ENCODE measurements at regions not wholly inside any gene's neighbourhood (a gene's known extent, or its start where the extent isn't known, plus 50 kb on each side); places are given as distances from the start of the nearest gene placed in this dataset.

GRCh38 chr10:63770523-63770922 is 249.3 kb downstream of the REEP3 start:
- Histone ChIP-seq H3K9ac (ENCODE audit: low read length in 5 of 5) (no peak overlapping the region), H3K36me3 (ENCODE audit: control insufficient read depth in 5 of 5, insufficient read depth in 5 of 5, low read length in 5 of 5) (no peaks in the 10 kb centered on the region), H3K4me1 (ENCODE audit: control insufficient read depth in 5 of 5, insufficient read depth in 5 of 5, low read length in 5 of 5) (peaks cover 1 to 13% (median 7%) of the 10 kb centered on the region in 5 donors), H3K27me3 (ENCODE audit: control insufficient read depth in 5 of 5, insufficient read depth in 4 of 5, low read length in 5 of 5) (no peaks in the 10 kb centered on the region), H3K4me3 (ENCODE audit: low read depth in 1 of 5, low read length in 5 of 5) (no peak overlapping the region), H3K9me3 (ENCODE audit: control insufficient read depth in 5 of 5, low read length in 5 of 5) (no peaks in the 10 kb centered on the region), H3K27ac (ENCODE audit: low read depth, low read length) (no peak overlapping the region)

GRCh38 chr10:63772491-63772890 is 251.3 kb downstream of the REEP3 start:
- peaks cover 0 to 6% (median 2%) of the 10 kb centered on the region in 5 donors for H3K4me1 ChIP-seq (ENCODE audit: control insufficient read depth in 5 of 5, insufficient read depth in 5 of 5, low read length in 5 of 5)
- no peaks in the 10 kb centered on the region for H3K27me3 ChIP-seq (ENCODE audit: control insufficient read depth in 5 of 5, insufficient read depth in 4 of 5, low read length in 5 of 5)
- H3K27ac ChIP-seq (ENCODE audit: low read depth, low read length), result no peak overlapping the region
- H3K36me3 ChIP-seq (ENCODE audit: control insufficient read depth in 5 of 5, insufficient read depth in 5 of 5, low read length in 5 of 5), result no peaks in the 10 kb centered on the region
- no peak overlapping the region for H3K4me3 ChIP-seq (ENCODE audit: low read depth in 1 of 5, low read length in 5 of 5)
- H3K9ac ChIP-seq (ENCODE audit: low read length in 5 of 5), result no peak overlapping the region
- H3K9me3 ChIP-seq (ENCODE audit: control insufficient read depth in 5 of 5, low read length in 5 of 5), result no peaks in the 10 kb centered on the region

GRCh38 chr10:63773106-63773505 is 251.9 kb downstream of the REEP3 start:
- Histone ChIP-seq H3K9ac (ENCODE audit: low read length in 5 of 5) (no peak overlapping the region), H3K4me1 (ENCODE audit: control insufficient read depth in 5 of 5, insufficient read depth in 5 of 5, low read length in 5 of 5) (peaks cover 0 to 3% (median 0%) of the 10 kb centered on the region in 5 donors), H3K9me3 (ENCODE audit: control insufficient read depth in 5 of 5, low read length in 5 of 5) (no peaks in the 10 kb centered on the region), H3K36me3 (ENCODE audit: control insufficient read depth in 5 of 5, insufficient read depth in 5 of 5, low read length in 5 of 5) (no peaks in the 10 kb centered on the region), H3K27me3 (ENCODE audit: control insufficient read depth in 5 of 5, insufficient read depth in 4 of 5, low read length in 5 of 5) (no peaks in the 10 kb centered on the region), H3K27ac (ENCODE audit: low read depth, low read length) (no peak overlapping the region), H3K4me3 (ENCODE audit: low read depth in 1 of 5, low read length in 5 of 5) (no peak overlapping the region)

GRCh38 chr10:63773962-63774361 is 252.8 kb downstream of the REEP3 start:
- H3K9ac ChIP-seq (ENCODE audit: low read length in 5 of 5), result no peak overlapping the region
- H3K4me1 ChIP-seq (ENCODE audit: control insufficient read depth in 5 of 5, insufficient read depth in 5 of 5, low read length in 5 of 5), result peaks cover 0 to 3% (median 0%) of the 10 kb centered on the region in 5 donors
- no peaks in the 10 kb centered on the region for H3K27me3 ChIP-seq (ENCODE audit: control insufficient read depth in 5 of 5, insufficient read depth in 4 of 5, low read length in 5 of 5)
- no peaks in the 10 kb centered on the region for H3K9me3 ChIP-seq (ENCODE audit: control insufficient read depth in 5 of 5, low read length in 5 of 5)
- H3K36me3 ChIP-seq (ENCODE audit: control insufficient read depth in 5 of 5, insufficient read depth in 5 of 5, low read length in 5 of 5), result no peaks in the 10 kb centered on the region
- H3K27ac ChIP-seq (ENCODE audit: low read depth, low read length), result no peak overlapping the region
- H3K4me3 ChIP-seq (ENCODE audit: low read depth in 1 of 5, low read length in 5 of 5), result no peak overlapping the region

- H3K27ac ChIP-seq (ENCODE audit: low read depth, low read length), result no peak overlapping the region
- no peaks in the 10 kb centered on the region for H3K36me3 ChIP-seq (ENCODE audit: control insufficient read depth in 5 of 5, insufficient read depth in 5 of 5, low read length in 5 of 5)
- no peak overlapping the region for H3K4me3 ChIP-seq (ENCODE audit: low read depth in 1 of 5, low read length in 5 of 5)
- peaks cover 0 to 5% (median 0%) of the 10 kb centered on the region in 5 donors for H3K4me1 ChIP-seq (ENCODE audit: control insufficient read depth in 5 of 5, insufficient read depth in 5 of 5, low read length in 5 of 5)
- no peaks in the 10 kb centered on the region for H3K9me3 ChIP-seq (ENCODE audit: control insufficient read depth in 5 of 5, low read length in 5 of 5)
- H3K9ac ChIP-seq (ENCODE audit: low read length in 5 of 5), result no peak overlapping the region
- H3K27me3 ChIP-seq (ENCODE audit: control insufficient read depth in 5 of 5, insufficient read depth in 4 of 5, low read length in 5 of 5), result no peaks in the 10 kb centered on the region
These were observed 258.9 kb downstream of the REEP3 start for GRCh38 chr10:63780101-63780500.

- no peaks in the 10 kb centered on the region for H3K9me3 ChIP-seq (ENCODE audit: control insufficient read depth in 5 of 5, low read length in 5 of 5)
- H3K4me3 ChIP-seq (ENCODE audit: low read depth in 1 of 5, low read length in 5 of 5), result no peak overlapping the region
- no peaks in the 10 kb centered on the region for H3K36me3 ChIP-seq (ENCODE audit: control insufficient read depth in 5 of 5, insufficient read depth in 5 of 5, low read length in 5 of 5)
- H3K4me1 ChIP-seq (ENCODE audit: control insufficient read depth in 5 of 5, insufficient read depth in 5 of 5, low read length in 5 of 5), result peaks cover 0 to 5% (median 0%) of the 10 kb centered on the region in 5 donors
- no peaks in the 10 kb centered on the region for H3K27me3 ChIP-seq (ENCODE audit: control insufficient read depth in 5 of 5, insufficient read depth in 4 of 5, low read length in 5 of 5)
- H3K27ac ChIP-seq (ENCODE audit: low read depth, low read length), result no peak overlapping the region
- no peak overlapping the region for H3K9ac ChIP-seq (ENCODE audit: low read length in 5 of 5)
These were observed 260.0 kb downstream of the REEP3 start for GRCh38 chr10:63781226-63781625.

GRCh38 chr10:63783882-63784281 is 262.7 kb downstream of the REEP3 start:
- H3K27ac ChIP-seq (ENCODE audit: low read depth, low read length), result no peak overlapping the region
- no peak overlapping the region for H3K9ac ChIP-seq (ENCODE audit: low read length in 5 of 5)
- no peaks in the 10 kb centered on the region for H3K27me3 ChIP-seq (ENCODE audit: control insufficient read depth in 5 of 5, insufficient read depth in 4 of 5, low read length in 5 of 5)
- H3K4me3 ChIP-seq (ENCODE audit: low read depth in 1 of 5, low read length in 5 of 5), result no peak overlapping the region
- H3K4me1 ChIP-seq (ENCODE audit: control insufficient read depth in 5 of 5, insufficient read depth in 5 of 5, low read length in 5 of 5), result peaks cover 0 to 5% (median 0%) of the 10 kb centered on the region in 5 donors
- H3K36me3 ChIP-seq (ENCODE audit: control insufficient read depth in 5 of 5, insufficient read depth in 5 of 5, low read length in 5 of 5), result no peaks in the 10 kb centered on the region
- no peaks in the 10 kb centered on the region for H3K9me3 ChIP-seq (ENCODE audit: control insufficient read depth in 5 of 5, low read length in 5 of 5)

GRCh38 chr10:63788152-63788821 is 267.1 kb downstream of the REEP3 start:
- no peaks in the 10 kb centered on the region for H3K36me3 ChIP-seq (ENCODE audit: control insufficient read depth in 5 of 5, insufficient read depth in 5 of 5, low read length in 5 of 5)
- H3K4me3 ChIP-seq (ENCODE audit: low read depth in 1 of 5, low read length in 5 of 5), result no peak overlapping the region
- no peaks in the 10 kb centered on the region for H3K4me1 ChIP-seq (ENCODE audit: control insufficient read depth in 5 of 5, insufficient read depth in 5 of 5, low read length in 5 of 5)
- no peak overlapping the region for H3K27ac ChIP-seq (ENCODE audit: low read depth, low read length)
- no peaks in the 10 kb centered on the region for H3K27me3 ChIP-seq (ENCODE audit: control insufficient read depth in 5 of 5, insufficient read depth in 4 of 5, low read length in 5 of 5)
- H3K9me3 ChIP-seq (ENCODE audit: control insufficient read depth in 5 of 5, low read length in 5 of 5), result no peaks in the 10 kb centered on the region
- no peak overlapping the region for H3K9ac ChIP-seq (ENCODE audit: low read length in 5 of 5)

- Histone ChIP-seq H3K9ac (ENCODE audit: low read length in 5 of 5) (no peak overlapping the region), H3K4me1 (ENCODE audit: control insufficient read depth in 5 of 5, insufficient read depth in 5 of 5, low read length in 5 of 5) (peaks cover 2 to 11% (median 9%) of the 10 kb centered on the region in 5 donors), H3K9me3 (ENCODE audit: control insufficient read depth in 5 of 5, low read length in 5 of 5) (no peaks in the 10 kb centered on the region), H3K4me3 (ENCODE audit: low read depth in 1 of 5, low read length in 5 of 5) (no peak overlapping the region), H3K27me3 (ENCODE audit: control insufficient read depth in 5 of 5, insufficient read depth in 4 of 5, low read length in 5 of 5) (no peaks in the 10 kb centered on the region), H3K36me3 (ENCODE audit: control insufficient read depth in 5 of 5, insufficient read depth in 5 of 5, low read length in 5 of 5) (no peaks in the 10 kb centered on the region), H3K27ac (ENCODE audit: low read depth, low read length) (no peak overlapping the region)
These were observed 274.1 kb downstream of the REEP3 start for GRCh38 chr10:63795094-63795860.
